Breast epithelium (tissue), 3 donors: ENCODE measurements at regions not wholly inside any gene's neighbourhood (a gene's known extent, or its start where the extent isn't known, plus 50 kb on each side); places are given as distances from the start of the nearest gene placed in this dataset.

Experiments used
- POLR2AphosphoS5 ChIP-seq, 3 donors: sonication (generic); formaldehyde crosslinking; IDR thresholded peaks; one replicate each; pipeline ENCODE4 v1.6.1; 2017; ENCODE audit warnings: antibody characterized with exemption in 3 of 3
- TF ChIP-seq, protein P1 (sequence below), 3 donors: fragments of 450-650 bp; IDR thresholded peaks; one replicate each; pipeline ENCODE4 v1.5.1; 2016 to 2017; ENCODE audit warnings: antibody characterized with exemption in 3 of 3, mild to moderate bottlenecking in 3 of 3, moderate library complexity in 3 of 3

DNA sequence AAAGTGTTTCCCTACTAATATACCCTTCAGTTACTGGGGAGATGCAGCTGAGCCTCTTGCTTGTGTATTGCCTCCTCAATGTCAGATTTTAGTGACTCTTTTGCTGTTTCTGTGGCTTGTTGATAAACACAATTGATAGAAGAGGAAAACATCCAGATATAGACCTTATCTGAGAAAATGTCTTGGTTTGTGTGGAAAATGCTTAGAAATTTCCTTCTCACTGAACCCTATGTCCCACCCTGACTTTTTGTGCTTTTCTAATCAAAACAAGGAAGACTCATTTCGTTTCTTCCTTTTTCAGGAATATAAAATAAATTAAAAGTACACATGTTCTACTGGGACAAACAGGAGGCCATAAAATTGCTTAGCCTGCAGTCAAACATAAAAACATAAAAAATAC is 257.5 kb downstream of the PHF14 start:
- TF ChIP-seq, protein P1, sequence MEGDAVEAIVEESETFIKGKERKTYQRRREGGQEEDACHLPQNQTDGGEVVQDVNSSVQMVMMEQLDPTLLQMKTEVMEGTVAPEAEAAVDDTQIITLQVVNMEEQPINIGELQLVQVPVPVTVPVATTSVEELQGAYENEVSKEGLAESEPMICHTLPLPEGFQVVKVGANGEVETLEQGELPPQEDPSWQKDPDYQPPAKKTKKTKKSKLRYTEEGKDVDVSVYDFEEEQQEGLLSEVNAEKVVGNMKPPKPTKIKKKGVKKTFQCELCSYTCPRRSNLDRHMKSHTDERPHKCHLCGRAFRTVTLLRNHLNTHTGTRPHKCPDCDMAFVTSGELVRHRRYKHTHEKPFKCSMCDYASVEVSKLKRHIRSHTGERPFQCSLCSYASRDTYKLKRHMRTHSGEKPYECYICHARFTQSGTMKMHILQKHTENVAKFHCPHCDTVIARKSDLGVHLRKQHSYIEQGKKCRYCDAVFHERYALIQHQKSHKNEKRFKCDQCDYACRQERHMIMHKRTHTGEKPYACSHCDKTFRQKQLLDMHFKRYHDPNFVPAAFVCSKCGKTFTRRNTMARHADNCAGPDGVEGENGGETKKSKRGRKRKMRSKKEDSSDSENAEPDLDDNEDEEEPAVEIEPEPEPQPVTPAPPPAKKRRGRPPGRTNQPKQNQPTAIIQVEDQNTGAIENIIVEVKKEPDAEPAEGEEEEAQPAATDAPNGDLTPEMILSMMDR (IDR thresholded peaks at IDR 0.05) = no peak
- no peak for TF ChIP-seq POLR2AphosphoS5 (IDR thresholded peaks at IDR 0.05)
